ENCODE measurements at regions not wholly inside any gene's neighbourhood (a gene's known extent, or its start where the extent isn't known, plus 50 kb on each side); places are given as distances from the start of the nearest gene placed in this dataset.

- Histone ChIP-seq H3K4me3 (no peak overlapping the region), H3K9me3 (peaks cover 8% of the 10 kb centered on the region in 2 donors), H3K4me1 (peaks cover 0 to 10% of the 10 kb centered on the region in 2 donors), H3K36me3 (no peaks in the 10 kb centered on the region), H3K27ac (no peak overlapping the region), H3K27me3 (no peaks in the 10 kb centered on the region)
- intact Hi-C loops (cut with DNase I), result no loop called here
- no peak for TF ChIP-seq CTCF (IDR thresholded peaks at IDR 0.05)
- DNase-seq (ENCODE audit: low spot score in 2 of 2), result no peak
Observed at GRCh38 chr3:36257158-36257852, 123.0 kb upstream of the STAC start.

GRCh38 chr3:36258421-36258820 is 121.9 kb upstream of the STAC start:
- intact Hi-C loops (cut with DNase I), result no loop called here
- H3K4me1 ChIP-seq, result peaks cover 0 to 10% of the 10 kb centered on the region in 2 donors
- DNase-seq (ENCODE audit: low spot score in 2 of 2), result no peak
- H3K4me3 ChIP-seq, result no peak overlapping the region
- no peak overlapping the region for H3K27ac ChIP-seq
- H3K36me3 ChIP-seq, result no peaks in the 10 kb centered on the region
- H3K9me3 ChIP-seq, result no peaks in the 10 kb centered on the region
- H3K27me3 ChIP-seq, result no peaks in the 10 kb centered on the region
- no peak for TF ChIP-seq CTCF (IDR thresholded peaks at IDR 0.05)

DNA sequence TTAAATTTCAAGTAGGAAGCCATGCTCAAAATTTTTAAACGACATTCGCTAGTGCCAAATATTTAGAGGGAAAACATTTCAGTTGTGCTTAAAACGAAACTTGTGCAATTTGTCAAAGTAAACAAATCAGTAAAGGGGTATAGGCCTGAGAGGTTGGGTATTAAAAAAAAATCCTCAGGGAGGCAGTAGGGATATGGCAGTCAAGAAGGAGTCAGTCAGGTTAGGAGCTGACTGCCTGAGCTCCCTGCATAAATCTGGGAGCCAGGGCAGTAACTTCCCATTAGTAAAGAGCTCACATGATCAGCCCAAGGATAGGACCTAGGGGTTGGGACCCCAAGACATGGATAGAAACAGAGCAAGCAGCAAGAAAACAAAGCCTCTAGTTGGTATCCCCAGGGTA is 120.7 kb upstream of the STAC start:
- no peak for TF ChIP-seq CTCF (IDR thresholded peaks at IDR 0.05)
- intact Hi-C loops (cut with DNase I), result no loop called here

GRCh38 chr3:36269274-36269673 is 111.0 kb upstream of the STAC start:
- TF ChIP-seq CTCF (IDR thresholded peaks at IDR 0.05), result no peak
- no peaks in the 10 kb centered on the region for H3K9me3 ChIP-seq
- intact Hi-C loops (cut with DNase I), result no loop called here
- no peak for DNase-seq (ENCODE audit: low spot score in 2 of 2)
- no peak overlapping the region for H3K4me3 ChIP-seq
- no peaks in the 10 kb centered on the region for H3K27me3 ChIP-seq
- H3K36me3 ChIP-seq, result no peaks in the 10 kb centered on the region
- no peak overlapping the region for H3K27ac ChIP-seq
- no peaks in the 10 kb centered on the region for H3K4me1 ChIP-seq

More for the DNA sequence above, 120.7 kb upstream of the STAC start:
- no peak overlapping the region for H3K4me3 ChIP-seq
- peaks cover 0 to 10% of the 10 kb centered on the region in 2 donors for H3K4me1 ChIP-seq
- no peak overlapping the region for H3K27ac ChIP-seq
- no peaks in the 10 kb centered on the region for H3K27me3 ChIP-seq
- no peak for DNase-seq (ENCODE audit: low spot score in 2 of 2)
- H3K36me3 ChIP-seq, result no peaks in the 10 kb centered on the region
- no peaks in the 10 kb centered on the region for H3K9me3 ChIP-seq

- Histone ChIP-seq H3K27ac (no peak overlapping the region), H3K36me3 (no peaks in the 10 kb centered on the region), H3K9me3 (no peaks in the 10 kb centered on the region), H3K27me3 (no peaks in the 10 kb centered on the region), H3K4me1 (no peaks in the 10 kb centered on the region), H3K4me3 (no peak overlapping the region)
- no peak for DNase-seq (ENCODE audit: low spot score in 2 of 2)
- TF ChIP-seq CTCF (IDR thresholded peaks at IDR 0.05), result no peak
- intact Hi-C loops (cut with DNase I), result no loop called here
Observed at GRCh38 chr3:36282766-36283165, 97.5 kb upstream of the STAC start.

DNA sequence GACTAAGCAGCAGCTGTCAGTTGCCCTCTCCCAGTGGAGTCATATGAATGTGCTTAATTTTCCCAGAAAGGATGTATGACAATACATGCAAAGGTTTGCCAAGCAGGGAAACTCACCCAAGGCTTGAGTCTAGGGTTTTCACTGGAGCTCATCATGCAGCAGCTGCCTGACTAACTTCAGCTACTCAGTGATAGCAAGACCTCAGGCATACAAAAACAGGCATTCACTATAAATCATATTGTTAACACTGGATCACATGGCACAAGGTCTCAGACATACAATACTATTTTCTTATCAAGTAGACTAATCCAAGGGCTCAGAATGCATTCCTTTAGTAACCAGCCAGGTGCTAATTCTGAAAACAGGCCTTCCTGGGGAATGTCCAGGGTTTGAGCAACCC is 85.0 kb upstream of the STAC start:
- peaks cover 0 to 11% of the 10 kb centered on the region in 2 donors for H3K4me1 ChIP-seq
- H3K9me3 ChIP-seq, result no peaks in the 10 kb centered on the region
- no peaks in the 10 kb centered on the region for H3K27me3 ChIP-seq
- H3K4me3 ChIP-seq, result no peak overlapping the region
- no peak for TF ChIP-seq CTCF (IDR thresholded peaks at IDR 0.05)
- H3K36me3 ChIP-seq, result no peaks in the 10 kb centered on the region
- no peak overlapping the region for H3K27ac ChIP-seq
- DNase-seq (ENCODE audit: low spot score in 2 of 2), result no peak
- intact Hi-C loops (cut with DNase I), result no loop called here
